Spleen (tissue), 7 donors: ENCODE measurements at regions not wholly inside any gene's neighbourhood (a gene's known extent, or its start where the extent isn't known, plus 50 kb on each side); places are given as distances from the start of the nearest gene placed in this dataset.

Experiments used
- POLR2A ChIP-seq, 3 donors: fragments of 450-650 bp; IDR thresholded peaks; one replicate each; pipeline ENCODE4 v1.5.1; 2017; ENCODE audit warnings: antibody characterized with exemption in 3 of 3, mild to moderate bottlenecking in 1 of 3
- TF ChIP-seq, protein P1 (sequence below), 11 experiments: fragments of 200-600 bp in 7 of 11; fragments of 450-650 bp in 4 of 11; sonication (generic) in 4 of 11; IDR thresholded peaks in 8 of 11; conservative IDR thresholded peaks in 3 of 11; 1 replicate in 7 of 11; 2 replicates in 4 of 11; pipeline versions ENCODE4 v1.4.0 to v1.8.0; 2016 to 2021; ENCODE audit warnings: antibody characterized with exemption in 11 of 11, inconsistent platforms in 4 of 11, mild to moderate bottlenecking in 1 of 11
- donor health status: DM: no; HTN: no; CAD: no; lungs with moderate emphysema.
- donor health status: DM: no; HTN: no; CAD: no.
- donor health status: DM: no; HTN: no; CAD: no.

DNA sequence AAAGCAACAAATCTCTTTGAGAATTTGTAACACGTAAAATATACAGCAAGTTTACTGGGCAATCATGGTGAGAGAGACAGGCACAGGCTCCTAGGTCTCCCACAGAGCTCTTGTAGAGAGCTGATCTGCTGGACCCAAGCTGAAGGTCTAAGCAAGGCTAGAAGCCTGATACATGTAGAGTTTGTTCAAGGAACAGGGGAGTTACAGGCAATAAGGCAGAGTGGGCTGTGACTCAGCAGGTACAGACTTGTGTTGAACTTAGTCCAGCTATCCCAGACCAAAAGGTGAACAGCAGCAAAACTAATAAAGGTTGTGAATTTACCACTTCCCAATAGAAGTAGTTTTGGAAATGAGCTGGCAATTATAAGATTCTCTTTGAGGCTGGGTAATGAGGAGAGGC lies 273.6 kb downstream of the GRIN2B start:
- TF ChIP-seq, protein P1, sequence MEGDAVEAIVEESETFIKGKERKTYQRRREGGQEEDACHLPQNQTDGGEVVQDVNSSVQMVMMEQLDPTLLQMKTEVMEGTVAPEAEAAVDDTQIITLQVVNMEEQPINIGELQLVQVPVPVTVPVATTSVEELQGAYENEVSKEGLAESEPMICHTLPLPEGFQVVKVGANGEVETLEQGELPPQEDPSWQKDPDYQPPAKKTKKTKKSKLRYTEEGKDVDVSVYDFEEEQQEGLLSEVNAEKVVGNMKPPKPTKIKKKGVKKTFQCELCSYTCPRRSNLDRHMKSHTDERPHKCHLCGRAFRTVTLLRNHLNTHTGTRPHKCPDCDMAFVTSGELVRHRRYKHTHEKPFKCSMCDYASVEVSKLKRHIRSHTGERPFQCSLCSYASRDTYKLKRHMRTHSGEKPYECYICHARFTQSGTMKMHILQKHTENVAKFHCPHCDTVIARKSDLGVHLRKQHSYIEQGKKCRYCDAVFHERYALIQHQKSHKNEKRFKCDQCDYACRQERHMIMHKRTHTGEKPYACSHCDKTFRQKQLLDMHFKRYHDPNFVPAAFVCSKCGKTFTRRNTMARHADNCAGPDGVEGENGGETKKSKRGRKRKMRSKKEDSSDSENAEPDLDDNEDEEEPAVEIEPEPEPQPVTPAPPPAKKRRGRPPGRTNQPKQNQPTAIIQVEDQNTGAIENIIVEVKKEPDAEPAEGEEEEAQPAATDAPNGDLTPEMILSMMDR (IDR thresholded peaks at IDR 0.05 in 8 of 11, conservative IDR thresholded peaks at IDR 0.05 in 3 of 11), result no peak
- no peak for TF ChIP-seq POLR2A (IDR thresholded peaks at IDR 0.05)
